ENCODE measurements at regions not wholly inside any gene's neighbourhood (a gene's known extent, or its start where the extent isn't known, plus 50 kb on each side); places are given as distances from the start of the nearest gene placed in this dataset.

DNA sequence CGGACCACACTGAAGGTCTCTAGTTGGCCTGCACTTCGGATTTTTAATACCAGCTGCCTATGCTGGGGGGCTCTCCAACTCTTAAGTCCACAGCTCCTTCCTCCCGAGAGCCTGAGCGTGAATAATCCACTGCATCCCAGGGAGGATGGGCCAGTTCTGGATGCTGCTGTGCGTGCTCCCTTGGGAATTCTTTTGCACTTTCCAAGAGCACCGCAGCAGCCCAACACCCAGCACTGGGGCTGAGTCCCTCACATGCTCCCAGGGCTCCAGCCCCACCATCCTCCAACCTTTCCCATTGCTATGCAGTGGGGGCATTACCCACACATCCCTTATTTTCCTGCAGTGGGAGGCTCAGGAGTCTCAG lies 136.4 kb upstream of the IQSEC1 start:
- Histone ChIP-seq H3K79me2 (ENCODE audit: control insufficient read depth, insufficient read depth, low read length) (no peaks in the 10 kb centered on the region), H2AFZ (ENCODE audit: low read depth, low read length) (no peak overlapping the region), H3K9me3 (replicated peaks; ENCODE audit: control insufficient read depth, insufficient read depth, low read depth, low read length) (no peaks in the 10 kb centered on the region), H3K4me2 (ENCODE audit: insufficient read depth, low read length) (no peak overlapping the region), H4K20me1 (replicated peaks; ENCODE audit: control insufficient read depth, insufficient read depth, low read length) (peaks cover 11% of the 10 kb centered on the region; the same call in 1 of the 2 replicates), H3K4me3 (no peak overlapping the region), H3K27ac (ENCODE audit: extremely low read depth, low read depth, low read length) (no peak overlapping the region), H3K4me1 (replicated peaks in 1 of 2; ENCODE audit: control insufficient read depth in 2 of 2, insufficient read depth in 2 of 2, low read length in 2 of 2) (no peaks in the 10 kb centered on the region; a peak in 1 of 5 replicates), H3K9ac (ENCODE audit: insufficient read depth in 1 of 2, low read depth in 2 of 2, low read length in 2 of 2) (no peak overlapping the region), H3K36me3 (ENCODE audit: control insufficient read depth, insufficient read depth, low read length) (no peaks in the 10 kb centered on the region), H3K9me1 (ENCODE audit: control insufficient read depth, insufficient read depth, low read length) (no peaks in the 10 kb centered on the region), H3K27me3 (ENCODE audit: control insufficient read depth in 2 of 2, insufficient read depth in 2 of 2, low read length in 2 of 2) (peaks cover 68 to 89% of the 10 kb centered on the region in 2 experiments)
- no peak for ATAC-seq
- no TSS peak for BruUV-seq (replicated peaks)
- ChIA-PET CTCF (ENCODE audit: low intra/inter-chr PET ratio) (no interaction called here), POLR2A (no interaction called here)
- intact Hi-C loops (cut with micrococcal nuclease) = no loop called here
- 0% methylated on average over 6 of the region's 6 CpGs for WGBS (ENCODE audit: insufficient coverage, low coverage, missing lambda C conversion rate)
- no peak for TF ChIP-seq ESRRB (CRISPR knock-in tag; IDR thresholded peaks at IDR 0.05; ENCODE audit: borderline replicate concordance)
- TF ChIP-seq GATAD2A (IDR thresholded peaks at IDR 0.05) = no peak
- no peak for TF ChIP-seq JUND (IDR thresholded peaks at IDR 0.05; ENCODE audit: borderline replicate concordance, low read depth, low read length)
- no peak for TF ChIP-seq JUND (tag; IDR thresholded peaks at IDR 0.05; ENCODE audit: borderline replicate concordance, low read depth, low read length)
- TF ChIP-seq ZNF75A (CRISPR knock-in tag; IDR thresholded peaks at IDR 0.05) = no peak
- TF ChIP-seq, protein P1, sequence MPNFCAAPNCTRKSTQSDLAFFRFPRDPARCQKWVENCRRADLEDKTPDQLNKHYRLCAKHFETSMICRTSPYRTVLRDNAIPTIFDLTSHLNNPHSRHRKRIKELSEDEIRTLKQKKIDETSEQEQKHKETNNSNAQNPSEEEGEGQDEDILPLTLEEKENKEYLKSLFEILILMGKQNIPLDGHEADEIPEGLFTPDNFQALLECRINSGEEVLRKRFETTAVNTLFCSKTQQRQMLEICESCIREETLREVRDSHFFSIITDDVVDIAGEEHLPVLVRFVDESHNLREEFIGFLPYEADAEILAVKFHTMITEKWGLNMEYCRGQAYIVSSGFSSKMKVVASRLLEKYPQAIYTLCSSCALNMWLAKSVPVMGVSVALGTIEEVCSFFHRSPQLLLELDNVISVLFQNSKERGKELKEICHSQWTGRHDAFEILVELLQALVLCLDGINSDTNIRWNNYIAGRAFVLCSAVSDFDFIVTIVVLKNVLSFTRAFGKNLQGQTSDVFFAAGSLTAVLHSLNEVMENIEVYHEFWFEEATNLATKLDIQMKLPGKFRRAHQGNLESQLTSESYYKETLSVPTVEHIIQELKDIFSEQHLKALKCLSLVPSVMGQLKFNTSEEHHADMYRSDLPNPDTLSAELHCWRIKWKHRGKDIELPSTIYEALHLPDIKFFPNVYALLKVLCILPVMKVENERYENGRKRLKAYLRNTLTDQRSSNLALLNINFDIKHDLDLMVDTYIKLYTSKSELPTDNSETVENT (CRISPR knock-in tag; IDR thresholded peaks at IDR 0.05) = no peak
- no peak for TF ChIP-seq NFATC3 (IDR thresholded peaks at IDR 0.05)
- no peak for TF ChIP-seq SMAD2 (IDR thresholded peaks at IDR 0.05; ENCODE audit: low read depth, low read length)
- no peak for TF ChIP-seq PHF21A (IDR thresholded peaks at IDR 0.05; ENCODE audit: borderline replicate concordance, low read depth)
- TF ChIP-seq GABPA (tag; conservative IDR thresholded peaks at IDR 0.05; ENCODE audit: low read depth) = no peak
- TF ChIP-seq, protein P2, sequence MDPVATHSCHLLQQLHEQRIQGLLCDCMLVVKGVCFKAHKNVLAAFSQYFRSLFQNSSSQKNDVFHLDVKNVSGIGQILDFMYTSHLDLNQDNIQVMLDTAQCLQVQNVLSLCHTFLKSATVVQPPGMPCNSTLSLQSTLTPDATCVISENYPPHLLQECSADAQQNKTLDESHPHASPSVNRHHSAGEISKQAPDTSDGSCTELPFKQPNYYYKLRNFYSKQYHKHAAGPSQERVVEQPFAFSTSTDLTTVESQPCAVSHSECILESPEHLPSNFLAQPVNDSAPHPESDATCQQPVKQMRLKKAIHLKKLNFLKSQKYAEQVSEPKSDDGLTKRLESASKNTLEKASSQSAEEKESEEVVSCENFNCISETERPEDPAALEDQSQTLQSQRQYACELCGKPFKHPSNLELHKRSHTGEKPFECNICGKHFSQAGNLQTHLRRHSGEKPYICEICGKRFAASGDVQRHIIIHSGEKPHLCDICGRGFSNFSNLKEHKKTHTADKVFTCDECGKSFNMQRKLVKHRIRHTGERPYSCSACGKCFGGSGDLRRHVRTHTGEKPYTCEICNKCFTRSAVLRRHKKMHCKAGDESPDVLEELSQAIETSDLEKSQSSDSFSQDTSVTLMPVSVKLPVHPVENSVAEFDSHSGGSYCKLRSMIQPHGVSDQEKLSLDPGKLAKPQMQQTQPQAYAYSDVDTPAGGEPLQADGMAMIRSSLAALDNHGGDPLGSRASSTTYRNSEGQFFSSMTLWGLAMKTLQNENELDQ (CRISPR knock-in tag; IDR thresholded peaks at IDR 0.05; ENCODE audit: borderline replicate concordance) = no peak
- no peak for TF ChIP-seq ZNF79 (CRISPR knock-in tag; IDR thresholded peaks at IDR 0.05; ENCODE audit: low read depth)
- TF ChIP-seq, protein P3, sequence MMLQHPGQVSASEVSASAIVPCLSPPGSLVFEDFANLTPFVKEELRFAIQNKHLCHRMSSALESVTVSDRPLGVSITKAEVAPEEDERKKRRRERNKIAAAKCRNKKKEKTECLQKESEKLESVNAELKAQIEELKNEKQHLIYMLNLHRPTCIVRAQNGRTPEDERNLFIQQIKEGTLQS (IDR thresholded peaks at IDR 0.05) = no peak
- TF ChIP-seq, protein P3 (CRISPR knock-in tag; conservative IDR thresholded peaks at IDR 0.05) = no peak
- TF ChIP-seq TEAD1 (CRISPR knock-in tag; IDR thresholded peaks at IDR 0.05) = no peak
- TF ChIP-seq, protein P4, sequence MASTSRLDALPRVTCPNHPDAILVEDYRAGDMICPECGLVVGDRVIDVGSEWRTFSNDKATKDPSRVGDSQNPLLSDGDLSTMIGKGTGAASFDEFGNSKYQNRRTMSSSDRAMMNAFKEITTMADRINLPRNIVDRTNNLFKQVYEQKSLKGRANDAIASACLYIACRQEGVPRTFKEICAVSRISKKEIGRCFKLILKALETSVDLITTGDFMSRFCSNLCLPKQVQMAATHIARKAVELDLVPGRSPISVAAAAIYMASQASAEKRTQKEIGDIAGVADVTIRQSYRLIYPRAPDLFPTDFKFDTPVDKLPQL (IDR thresholded peaks at IDR 0.05; ENCODE audit: extremely low read depth, insufficient read length) = no peak
- no peak for TF ChIP-seq ZNF232 (CRISPR knock-in tag; IDR thresholded peaks at IDR 0.05)
- no peak for DNase-seq (ENCODE audit: extremely low read depth in 1 of 4, low spot score in 3 of 4)
- FAIRE-seq = no peak
- in situ Hi-C loops (cut with MboI) = no loop called here

Measured in K562 (cell line).